GM19467 (cell line): ENCODE measurements at regions not wholly inside any gene's neighbourhood (a gene's known extent, or its start where the extent isn't known, plus 50 kb on each side); places are given as distances from the start of the nearest gene placed in this dataset.

Source experiments
- ATAC-seq: cut with Tn5 transposase; IDR thresholded peaks from one replicate; pipeline ENCODE4 v1.9.1; 2021; ENCODE audit warnings: mild to moderate bottlenecking, moderate library complexity; ENCODE audit not compliant: unreplicated experiment

DNA sequence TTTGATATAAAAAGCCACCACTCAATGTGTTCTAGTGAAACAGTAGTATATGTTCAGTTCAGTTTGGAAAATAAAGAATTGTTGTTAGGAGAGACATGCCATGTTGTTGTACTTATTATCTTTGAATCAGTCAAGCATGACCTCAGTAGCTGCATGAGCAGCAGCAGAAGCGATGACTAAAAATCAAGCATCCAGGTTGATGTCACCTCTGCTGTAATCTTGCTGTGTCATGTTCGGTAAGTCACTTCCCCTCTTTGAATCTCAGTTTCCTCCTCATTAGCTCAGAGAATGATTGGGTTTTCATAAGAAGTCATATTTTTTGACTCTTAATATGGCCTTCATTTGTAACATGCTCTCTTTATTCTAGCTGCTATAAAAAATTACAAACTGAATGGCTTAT lies 428.4 kb upstream of the B3GALT2 start:
- ATAC-seq, result peak; percentile 65

DNA sequence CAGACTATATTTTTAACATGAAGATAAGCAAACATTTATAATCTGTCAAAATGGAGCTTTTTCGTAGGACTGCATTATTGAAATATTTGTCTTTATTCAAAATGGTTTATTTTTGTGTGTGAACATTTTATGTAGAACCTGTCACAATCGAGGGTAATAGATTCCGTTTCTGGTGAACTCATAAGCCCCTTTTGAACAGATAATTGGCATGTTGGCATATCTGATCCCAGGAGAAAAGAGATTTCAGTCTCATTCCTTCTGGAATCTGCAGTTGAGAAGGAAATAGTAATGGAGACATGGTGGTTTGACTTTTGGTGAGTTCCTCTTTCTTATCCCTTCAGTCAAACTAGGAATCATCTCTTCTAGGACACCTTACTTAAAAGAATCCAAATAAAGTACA lies 427.9 kb upstream of the B3GALT2 start:
- no peak for ATAC-seq

DNA sequence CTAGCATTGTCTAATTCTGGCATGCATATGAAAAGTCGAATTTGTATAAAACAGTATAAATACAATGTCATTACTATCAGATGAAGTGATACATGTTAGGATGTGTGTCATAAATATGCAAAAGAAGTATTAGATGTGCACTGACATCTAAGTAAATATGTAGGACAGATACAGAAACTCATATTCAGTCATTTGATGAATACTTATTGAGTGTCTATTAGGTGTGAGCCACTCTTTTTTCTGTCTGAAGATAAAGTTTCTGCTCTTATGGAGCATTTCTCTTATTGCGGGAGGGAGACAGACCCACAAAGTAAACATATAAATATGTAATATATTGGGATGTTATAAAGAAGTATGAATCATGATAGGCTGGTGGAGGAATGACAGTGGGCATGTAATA lies 426.6 kb upstream of the B3GALT2 start:
- ATAC-seq, result no peak

DNA sequence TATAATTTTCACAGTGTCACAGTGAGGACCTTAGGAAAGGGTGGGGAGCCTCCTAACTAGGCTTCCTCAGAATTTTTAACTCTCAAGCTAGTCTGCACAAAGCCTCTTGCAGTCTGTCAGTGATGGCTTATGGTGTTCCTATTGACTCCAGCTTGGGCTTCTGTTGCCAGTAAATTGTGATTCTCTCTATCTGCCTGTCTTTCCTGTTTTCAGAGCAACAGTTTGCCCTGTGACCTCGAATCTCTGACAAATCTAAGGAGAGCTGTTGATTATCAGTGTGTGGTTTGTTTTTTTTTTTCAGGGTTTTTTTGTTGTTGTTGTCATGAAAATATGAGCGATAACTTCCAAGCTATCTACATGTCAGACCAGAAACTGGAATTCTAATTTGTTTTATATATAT lies 423.2 kb upstream of the B3GALT2 start:
- ATAC-seq, result no peak

DNA sequence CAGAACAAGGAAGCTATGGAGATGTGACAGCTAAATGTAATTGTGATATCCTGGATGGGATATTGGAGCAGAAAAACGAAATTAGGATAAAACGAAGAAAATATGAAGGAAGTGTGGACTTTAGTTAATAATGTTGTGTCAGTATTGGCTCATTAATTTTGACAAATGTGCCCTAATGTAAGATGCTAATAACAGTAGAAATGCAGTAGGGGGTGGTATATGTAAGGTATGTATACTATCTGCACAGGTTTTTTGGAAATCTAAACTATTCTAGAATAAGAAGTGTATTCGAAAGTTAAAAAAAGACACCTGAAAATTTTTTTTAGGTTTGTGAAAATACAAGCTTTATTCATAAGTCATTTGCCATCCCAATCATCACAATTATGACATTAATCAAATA lies 421.4 kb upstream of the B3GALT2 start:
- ATAC-seq, result no peak

DNA sequence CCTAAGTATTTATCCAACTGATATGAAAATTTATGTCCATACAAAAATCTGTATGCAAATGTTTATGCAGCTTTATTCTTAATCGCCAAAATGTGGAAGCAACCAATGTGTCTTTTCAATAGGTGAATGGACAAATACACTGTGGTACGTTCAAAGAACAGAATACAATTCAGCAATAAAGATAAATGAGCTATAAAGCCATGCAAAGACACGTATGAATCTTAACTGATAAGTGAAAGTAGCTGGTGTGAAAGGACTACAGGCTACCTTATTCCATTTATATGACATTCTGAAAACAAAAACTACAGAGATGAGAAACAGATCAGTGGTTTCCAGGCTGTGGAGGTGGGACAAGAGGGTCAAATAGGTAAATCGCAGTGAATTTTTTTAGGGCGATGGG lies 419.6 kb upstream of the B3GALT2 start:
- no peak for ATAC-seq

DNA sequence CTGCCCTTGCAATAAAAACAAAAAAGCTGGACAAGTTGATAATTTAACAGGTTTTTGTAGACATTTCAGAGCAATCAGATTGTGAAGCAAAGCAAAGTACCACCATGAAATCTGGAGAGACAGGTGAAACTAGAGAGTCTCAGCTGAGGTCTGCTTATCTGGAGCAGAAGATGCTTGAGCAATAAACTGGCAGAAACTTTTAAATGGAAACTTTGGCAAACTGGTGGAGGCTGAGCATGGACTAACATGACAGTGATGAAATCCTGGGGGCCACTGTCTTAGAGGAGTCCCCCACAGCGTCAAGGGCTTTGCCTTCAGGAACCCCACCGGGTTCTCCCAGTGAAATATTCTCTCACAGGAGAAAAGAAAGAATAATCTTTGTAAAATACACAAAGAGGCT lies 416.3 kb upstream of the B3GALT2 start:
- no peak for ATAC-seq

DNA sequence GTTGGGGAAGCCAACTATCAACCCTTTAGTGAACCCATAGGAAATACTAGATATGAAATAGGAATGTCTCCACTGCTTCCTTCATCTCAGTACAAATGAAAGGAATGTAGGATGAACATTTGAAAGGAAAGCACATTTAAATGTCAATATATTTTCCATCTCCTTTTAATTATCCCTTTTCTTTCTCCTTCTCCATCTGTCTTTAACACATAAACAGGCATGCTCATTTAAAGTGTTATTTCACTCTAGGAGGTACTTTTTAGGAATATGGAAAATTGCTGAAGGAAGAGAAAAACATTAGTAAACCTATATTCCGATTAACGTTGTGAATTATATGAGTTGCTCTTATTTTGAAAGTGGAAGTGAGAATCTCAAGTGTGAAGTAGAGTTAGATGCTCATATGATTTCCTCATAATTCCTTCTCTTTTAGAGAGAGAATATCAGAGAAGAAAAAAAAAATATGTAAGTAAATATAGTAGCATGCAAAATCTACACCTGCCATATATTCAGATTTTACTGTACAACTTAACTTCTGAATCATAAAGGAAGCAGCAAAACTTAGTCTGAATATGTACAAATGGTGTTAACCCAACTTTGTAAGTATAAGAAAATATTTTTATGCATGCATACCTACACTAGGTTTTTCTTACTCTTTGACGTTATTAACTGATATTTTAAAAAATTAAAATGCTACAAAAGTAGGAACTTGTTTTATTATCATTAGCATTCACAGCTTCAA lies 406.9 kb upstream of the B3GALT2 start:
- no peak for ATAC-seq

DNA sequence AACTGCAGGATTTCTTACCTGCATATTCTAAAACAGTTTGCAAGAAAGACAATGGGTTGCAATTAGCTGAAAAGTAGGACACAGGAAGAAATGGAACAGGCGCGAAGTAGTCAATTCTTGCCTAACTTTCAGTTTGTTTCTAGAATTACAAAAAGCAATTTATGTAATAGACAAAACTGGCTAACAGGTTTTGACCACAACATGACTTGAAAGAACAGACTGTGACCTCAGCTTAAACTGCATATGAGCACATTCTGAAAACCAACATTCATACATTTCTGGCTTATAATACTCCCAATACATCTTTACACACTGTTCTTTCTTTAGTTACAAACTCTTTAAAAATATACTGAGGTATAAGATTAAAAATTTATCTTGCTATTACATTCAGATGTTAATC lies 405.9 kb upstream of the B3GALT2 start:
- ATAC-seq, result no peak

DNA sequence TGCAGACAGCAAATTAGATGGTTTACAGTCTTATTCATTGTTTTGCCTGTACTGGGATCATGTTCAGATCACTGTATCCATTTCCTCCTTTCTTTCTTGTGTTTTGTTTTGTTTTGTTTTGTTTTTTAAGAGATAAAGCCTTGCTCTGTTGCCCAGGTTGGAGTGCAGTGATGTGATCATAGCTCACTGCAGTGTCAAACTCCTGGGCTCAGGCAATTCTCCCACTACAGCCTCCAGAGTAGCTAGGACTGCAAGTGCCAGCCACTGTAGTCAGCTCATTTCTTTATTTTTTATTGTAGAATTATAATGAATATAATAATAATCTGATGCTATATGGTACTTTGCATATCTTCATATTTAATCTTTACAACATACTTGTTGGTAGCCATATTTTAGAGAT lies 403.7 kb upstream of the B3GALT2 start:
- no peak for ATAC-seq

DNA sequence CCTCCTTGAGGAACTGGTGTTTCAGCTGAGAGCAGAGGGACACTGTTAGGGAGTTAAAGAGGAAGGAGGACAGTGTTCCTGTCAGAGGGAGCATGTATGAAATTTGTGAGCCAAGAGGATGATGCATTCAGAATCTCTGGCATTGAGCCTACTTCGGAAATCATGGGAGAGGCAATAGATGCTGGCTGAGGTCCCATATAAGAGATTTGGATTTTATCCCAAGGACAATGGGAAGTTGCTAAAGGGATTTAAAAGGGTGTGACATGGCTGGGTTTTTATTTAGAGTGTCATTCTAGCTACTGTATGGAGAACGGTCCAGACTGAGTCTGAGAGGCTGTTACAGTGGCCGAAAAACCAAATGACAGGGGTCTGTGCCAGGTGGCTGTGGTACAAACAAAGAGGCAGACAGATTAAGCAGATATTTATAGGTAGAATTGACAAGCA lies 403.2 kb upstream of the B3GALT2 start:
- ATAC-seq, result no peak

DNA sequence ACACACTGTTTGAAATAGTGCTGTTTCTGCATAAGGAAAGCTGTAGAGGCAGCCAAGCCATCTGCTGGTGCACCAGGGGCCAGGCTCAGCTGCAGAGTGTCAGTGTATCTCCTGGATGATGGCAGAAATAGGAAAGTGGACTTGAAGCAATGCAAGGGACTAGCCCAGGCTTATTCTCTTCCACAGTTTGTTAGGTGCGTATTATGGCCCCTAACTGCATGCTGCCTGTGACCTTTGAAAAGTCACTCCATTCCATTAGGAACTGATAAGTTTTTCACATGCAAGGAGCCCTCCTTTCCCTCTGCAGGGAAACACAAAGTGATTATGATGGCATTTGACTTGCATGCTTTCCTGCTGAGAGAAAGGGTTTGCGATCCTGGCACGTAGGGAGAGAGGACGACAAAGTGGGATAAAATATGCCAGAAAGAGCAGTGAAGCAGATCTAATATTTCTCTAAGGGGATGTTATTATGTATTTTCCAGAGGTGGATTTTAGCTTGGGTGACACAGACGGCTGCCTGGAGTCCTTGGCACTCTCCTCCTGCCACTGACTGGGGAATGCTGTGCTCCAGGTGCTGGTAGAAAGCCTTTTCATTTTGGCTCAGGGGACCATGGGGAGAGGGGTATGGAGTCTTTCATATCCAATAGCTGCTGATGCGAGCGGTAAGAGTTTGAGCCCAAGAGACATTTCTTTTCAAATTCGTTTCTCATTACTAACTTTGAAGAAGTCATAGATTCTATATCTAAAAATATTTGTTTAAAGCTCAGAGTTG lies 402.1 kb upstream of the B3GALT2 start:
- no peak for ATAC-seq

DNA sequence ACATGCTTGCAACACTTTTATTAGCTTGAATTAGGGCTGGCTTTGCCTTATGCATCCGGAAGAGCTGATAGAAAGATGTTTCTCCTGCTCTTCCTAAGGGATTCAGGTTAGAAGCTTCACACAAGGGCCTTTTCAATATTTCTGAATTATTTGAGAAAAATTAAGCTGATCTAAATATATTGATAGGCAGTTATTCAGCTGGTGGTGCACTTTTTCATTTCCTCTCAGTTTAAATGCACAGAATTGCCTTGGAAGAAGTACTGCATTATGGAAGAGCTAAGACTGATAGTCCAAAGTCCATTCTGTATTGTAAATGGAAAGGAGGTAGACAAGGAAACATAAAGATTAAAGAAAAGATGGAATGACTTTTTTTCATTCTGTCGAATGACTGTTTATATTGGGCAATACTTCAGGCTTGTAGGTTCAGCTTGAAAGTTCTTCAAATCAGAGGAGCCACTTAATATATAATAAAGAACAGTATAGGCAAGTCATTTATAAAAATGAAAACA lies 398.4 kb upstream of the B3GALT2 start:
- ATAC-seq, result no peak

DNA sequence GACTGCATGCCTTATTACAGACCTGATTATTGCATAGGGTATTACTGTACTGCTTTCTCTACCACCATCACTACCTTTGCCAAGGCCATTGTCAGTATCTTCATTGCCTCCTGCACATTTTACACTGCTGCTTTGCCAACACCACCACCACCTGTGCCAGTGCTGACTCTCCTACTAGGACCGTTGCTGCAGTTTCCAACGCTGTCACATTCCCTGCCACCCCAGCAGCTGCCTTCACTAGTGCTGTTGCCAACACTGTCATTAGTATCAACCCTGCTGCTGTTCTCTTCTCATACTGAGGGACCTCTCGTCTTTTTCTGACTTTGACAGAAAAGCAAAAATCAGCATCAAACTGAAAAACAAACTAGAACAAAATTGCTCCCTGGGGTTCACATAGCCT lies 394.9 kb upstream of the B3GALT2 start:
- no peak for ATAC-seq

DNA sequence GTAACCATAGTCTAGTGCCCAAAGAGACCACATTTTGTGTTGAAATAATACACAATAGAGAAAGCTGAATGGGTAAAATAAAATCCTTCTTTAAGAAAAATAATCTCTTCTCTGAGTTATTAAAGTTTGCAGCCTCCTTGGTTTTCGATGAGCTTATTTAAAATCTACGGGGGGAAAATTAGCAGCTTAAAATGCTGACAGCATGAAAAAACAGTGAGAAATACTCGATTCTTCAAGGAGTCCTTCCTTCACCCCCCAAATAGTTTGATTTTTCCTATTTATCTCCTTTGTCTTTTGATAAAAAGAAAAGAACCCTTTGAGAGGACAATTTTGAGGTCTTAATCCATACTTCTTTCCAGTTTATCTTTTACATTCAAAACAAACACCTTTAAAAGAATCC lies 394.0 kb upstream of the B3GALT2 start:
- ATAC-seq, result no peak

DNA sequence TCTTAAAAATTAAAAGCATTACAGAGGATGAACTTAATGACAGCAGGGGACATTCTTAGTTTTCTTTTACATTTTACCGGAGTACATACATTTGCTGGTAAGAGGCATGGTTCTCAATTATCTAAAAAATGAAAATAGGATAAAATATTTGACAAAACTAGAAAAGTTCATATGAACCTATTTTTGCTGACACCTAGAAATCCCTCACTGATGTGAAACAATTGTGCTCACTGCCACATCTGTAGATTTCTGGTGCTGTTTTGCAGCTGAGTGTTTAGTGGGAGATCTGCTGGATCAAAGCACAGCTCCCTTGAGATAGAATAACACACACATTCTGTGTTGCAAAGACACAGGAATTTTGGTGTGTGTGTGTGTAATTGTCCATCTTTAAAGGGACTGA lies 392.9 kb upstream of the B3GALT2 start:
- ATAC-seq, result no peak

DNA sequence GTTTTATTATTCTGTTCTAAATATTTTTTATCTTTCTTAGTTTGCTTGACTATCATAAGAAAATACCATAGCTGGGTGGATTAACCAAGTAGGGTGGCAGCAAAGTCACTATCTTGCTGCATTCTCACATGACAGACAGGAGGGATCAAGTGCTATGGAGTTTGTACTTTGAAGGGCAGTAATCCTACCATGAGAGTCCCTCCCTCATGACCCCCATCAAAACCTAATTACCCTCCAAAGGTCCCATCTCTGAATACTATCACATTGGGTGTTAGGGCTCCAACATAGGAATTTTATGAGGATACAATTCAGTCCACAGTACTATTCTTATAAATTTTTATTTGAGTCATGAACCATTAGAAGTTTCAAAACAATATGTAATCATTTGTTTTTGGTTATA lies 388.5 kb upstream of the B3GALT2 start:
- no peak for ATAC-seq

DNA sequence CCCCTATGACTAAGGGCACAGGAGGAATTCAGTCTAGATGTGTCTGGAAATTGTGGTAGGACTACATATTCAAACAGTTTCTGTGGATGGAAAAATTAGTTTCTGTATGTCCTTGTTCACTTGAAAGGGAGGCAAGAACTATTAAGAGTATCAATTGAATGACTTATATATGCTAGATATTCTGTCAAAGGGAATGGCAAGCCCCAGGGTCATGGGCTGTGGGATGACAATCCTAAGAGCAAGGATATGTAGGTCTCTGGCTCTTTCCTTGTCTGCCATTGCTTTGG lies 383.5 kb upstream of the B3GALT2 start:
- peak; percentile 23 for ATAC-seq

DNA sequence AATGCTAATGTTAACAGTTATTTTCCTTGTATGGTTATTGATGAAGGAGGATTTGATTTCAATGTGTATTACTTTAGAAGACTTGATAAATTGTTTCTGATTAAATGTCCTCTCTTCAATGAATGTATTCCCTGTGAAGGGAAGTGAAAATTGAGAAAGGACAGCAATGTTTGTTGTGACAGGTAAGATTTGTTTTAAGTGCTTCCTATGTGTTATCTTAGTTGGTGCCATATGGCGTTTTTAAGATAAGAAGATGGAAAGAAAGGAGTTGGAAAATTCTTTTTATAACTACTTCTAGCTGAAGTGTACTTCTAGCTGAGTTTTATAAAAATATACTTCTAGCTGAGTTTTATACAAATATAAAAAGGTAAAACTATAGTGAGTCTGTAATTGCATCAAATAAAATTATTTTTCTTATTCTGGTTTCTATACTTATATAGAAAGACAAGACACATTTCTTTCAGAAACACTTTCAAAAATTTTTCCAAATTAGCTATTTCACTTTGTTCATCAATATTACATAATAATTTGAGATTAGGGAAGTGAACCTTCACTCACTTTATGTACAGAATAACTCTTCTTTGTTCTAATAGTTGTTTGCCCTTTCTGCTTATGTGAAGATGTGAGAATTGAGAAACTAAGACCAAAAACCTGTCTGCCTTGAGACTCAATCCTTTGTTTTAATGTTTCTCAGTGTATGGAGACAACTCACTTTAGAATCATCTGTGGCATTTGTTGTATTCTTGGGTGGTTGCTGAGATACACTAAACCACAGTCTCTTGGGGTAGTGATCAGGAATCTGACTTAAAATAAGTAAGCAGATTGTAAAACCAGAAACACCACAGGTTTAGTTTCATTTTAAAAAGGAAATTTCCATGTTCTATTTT lies 382.9 kb upstream of the B3GALT2 start:
- peak; percentile 59 for ATAC-seq

DNA sequence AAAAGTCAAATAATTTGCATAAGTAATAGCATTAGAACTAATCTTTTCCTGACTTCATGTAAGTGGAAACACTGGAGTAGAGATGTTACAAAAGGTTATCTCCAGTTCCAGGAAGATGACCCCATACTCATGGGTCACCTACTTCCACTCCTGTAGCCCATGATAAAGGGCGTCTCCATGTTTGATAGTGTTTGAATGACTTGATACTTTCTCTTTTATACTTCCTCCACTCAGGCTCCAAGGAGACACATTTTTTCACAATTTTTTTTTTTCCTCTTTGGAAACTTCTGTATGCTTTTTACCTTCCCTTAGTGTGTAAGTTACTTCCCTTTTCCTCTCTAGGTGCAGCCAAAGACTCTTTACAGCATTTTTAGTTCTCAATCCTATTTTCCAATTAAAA lies 382.1 kb upstream of the B3GALT2 start:
- ATAC-seq, result no peak

DNA sequence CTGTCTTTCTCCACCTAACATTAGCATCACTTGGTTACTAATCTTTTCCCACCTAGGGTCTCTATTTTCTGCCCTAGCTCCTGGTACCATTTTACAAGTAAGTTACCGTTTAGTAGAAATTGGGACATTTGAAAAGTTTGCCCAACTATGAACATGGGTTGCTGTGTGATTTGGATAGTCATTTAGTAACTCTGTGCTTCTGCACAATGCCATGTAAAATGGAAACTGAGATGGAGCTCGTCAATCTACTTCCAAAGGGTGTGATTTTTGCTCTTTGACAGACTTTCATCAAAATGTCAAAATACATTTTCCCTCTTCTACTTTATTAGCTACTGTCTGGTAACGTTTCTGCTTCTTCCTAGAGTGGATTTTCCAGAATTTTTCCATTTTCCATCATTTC lies 381.5 kb upstream of the B3GALT2 start:
- no peak for ATAC-seq

DNA sequence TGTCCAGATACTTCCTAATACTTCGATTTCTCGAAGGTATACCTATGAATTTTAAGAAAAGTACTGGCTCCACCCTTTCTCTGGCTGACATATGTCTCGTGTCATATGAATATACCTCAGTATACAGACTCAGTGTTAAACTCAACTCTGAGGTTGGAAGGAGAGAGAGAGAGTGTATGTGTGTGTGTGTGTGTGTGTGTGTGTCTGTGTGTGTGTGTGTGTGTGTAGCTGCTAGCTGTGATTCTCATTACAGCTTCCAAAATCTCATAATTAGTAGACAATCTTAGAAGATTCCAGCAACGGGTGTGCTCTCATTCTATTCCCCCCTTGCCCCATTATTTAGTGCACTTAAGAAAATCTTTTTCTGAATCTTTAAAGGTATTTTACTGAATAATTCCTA lies 380.3 kb upstream of the B3GALT2 start:
- no peak for ATAC-seq
